GM13976 (cell line): ENCODE measurements at regions not wholly inside any gene's neighbourhood (a gene's known extent, or its start where the extent isn't known, plus 50 kb on each side); places are given as distances from the start of the nearest gene placed in this dataset.

ENCODE experiments used
- DNase-seq: peaks from one replicate; pipeline ENCODE4 v3.0.0; 2012; ENCODE audit warnings: low spot score
- in situ Hi-C: fragments of 300-500 bp; cut with MboI; formaldehyde crosslinking; loops from one replicate; pipeline ENCODE4 v1.12.0; 2022; ENCODE audit warnings: low sequenced_read_pairs, mixed read lengths, inconsistent platforms; ENCODE audit not compliant: unreplicated experiment
- TF ChIP-seq, protein P1 (sequence below): IDR thresholded peaks from 2 replicates; pipeline ENCODE4 v1.5.1; 2012; ENCODE audit warnings: borderline replicate concordance, mild to moderate bottlenecking; ENCODE audit not compliant: insufficient read depth; ENCODE audit errors: extremely low read depth, missing control alignments, control extremely low read depth

DNA sequence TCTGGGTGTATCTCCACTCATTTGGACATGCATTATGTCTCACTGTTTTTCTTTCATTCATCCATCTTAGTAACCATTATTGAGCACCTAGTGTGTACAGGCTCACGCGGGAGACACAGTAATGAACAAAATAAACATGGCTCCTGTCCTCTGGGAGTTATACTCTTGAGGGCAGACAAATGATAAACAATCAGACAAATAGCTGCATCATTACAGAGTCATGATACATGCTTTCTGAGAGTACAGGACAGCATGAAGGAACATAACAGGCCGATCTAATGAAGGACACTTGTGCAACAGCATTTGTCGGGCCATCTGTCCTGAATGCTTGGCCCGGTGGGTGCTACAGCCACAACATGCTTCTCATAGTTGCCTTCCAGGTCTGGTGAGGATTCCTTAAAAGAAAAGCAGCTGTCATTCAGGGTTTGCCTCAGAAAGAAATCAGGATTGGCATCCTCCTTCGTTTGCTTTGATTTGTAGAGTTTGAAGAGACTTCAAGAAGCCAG lies 77.2 kb upstream of the EGLN3 start:
- TF ChIP-seq, protein P1, sequence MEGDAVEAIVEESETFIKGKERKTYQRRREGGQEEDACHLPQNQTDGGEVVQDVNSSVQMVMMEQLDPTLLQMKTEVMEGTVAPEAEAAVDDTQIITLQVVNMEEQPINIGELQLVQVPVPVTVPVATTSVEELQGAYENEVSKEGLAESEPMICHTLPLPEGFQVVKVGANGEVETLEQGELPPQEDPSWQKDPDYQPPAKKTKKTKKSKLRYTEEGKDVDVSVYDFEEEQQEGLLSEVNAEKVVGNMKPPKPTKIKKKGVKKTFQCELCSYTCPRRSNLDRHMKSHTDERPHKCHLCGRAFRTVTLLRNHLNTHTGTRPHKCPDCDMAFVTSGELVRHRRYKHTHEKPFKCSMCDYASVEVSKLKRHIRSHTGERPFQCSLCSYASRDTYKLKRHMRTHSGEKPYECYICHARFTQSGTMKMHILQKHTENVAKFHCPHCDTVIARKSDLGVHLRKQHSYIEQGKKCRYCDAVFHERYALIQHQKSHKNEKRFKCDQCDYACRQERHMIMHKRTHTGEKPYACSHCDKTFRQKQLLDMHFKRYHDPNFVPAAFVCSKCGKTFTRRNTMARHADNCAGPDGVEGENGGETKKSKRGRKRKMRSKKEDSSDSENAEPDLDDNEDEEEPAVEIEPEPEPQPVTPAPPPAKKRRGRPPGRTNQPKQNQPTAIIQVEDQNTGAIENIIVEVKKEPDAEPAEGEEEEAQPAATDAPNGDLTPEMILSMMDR: no peak
- no peak for DNase-seq
- in situ Hi-C loops: no loop called here

DNA sequence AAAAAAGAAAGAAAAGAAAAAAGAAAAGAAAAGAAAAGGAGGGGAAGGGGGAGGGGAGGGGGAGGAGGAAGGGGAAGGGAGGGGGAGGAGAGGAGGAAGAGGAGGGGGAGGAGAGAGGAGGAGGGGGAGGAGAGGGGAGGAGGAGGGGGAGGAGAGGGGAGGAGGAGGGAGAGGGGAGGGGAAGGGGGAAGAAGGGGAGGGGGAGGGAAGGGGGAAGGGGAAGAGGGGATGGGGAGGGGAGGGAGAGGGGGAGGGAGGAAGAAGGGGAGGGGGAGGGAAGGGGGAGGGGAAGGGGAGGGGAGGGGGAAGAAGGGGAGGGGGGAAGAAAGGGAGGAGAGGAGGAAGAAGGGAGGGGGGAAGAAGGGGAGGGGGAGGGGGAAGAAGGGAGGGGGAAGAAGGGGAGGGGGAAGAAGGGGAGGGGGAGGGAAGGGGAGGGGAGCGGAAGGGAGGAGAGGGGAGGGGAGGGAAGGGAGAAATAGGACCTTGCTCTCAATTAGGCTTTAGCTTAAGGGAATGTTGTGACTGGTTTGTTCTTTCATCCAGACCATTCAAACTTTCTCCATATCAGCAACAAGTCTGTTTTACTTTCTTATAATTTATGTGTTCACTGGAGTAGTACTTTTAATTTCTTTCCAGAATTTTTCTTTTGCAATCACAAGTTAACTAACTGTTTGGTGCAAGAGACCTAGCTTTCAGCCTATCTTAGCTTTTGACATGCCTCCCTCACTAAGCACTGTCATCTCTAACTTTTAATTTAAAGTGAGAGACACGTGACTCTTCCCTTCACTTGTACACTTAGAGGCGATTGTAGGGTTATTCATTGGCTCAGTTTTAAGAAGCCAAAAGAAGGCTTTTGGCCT lies 76.5 kb upstream of the EGLN3 start:
- TF ChIP-seq, protein P1: no peak
- in situ Hi-C loops: no loop called here
- DNase-seq: no peak

GRCh38 chr14:34025325-34026017 lies 74.6 kb upstream of the EGLN3 start:
- TF ChIP-seq, protein P1: no peak
- DNase-seq: no peak
- in situ Hi-C loops: no loop called here

GRCh38 chr14:34024768-34025144 lies 73.9 kb upstream of the EGLN3 start:
- no peak for DNase-seq
- TF ChIP-seq, protein P1: no peak
- in situ Hi-C loops: no loop called here

- in situ Hi-C loops: no loop called here
- DNase-seq: no peak
Measured at GRCh38 chr14:34023824-34024767, 73.2 kb upstream of the EGLN3 start.

More at GRCh38 chr14:34023824-34024767, 73.2 kb upstream of the EGLN3 start:
- TF ChIP-seq, protein P1: no peak
